HG02759 (cell line): ENCODE measurements at regions not wholly inside any gene's neighbourhood (a gene's known extent, or its start where the extent isn't known, plus 50 kb on each side); places are given as distances from the start of the nearest gene placed in this dataset.

Source experiments
- ATAC-seq: cut with Tn5 transposase; IDR thresholded peaks from one replicate; pipeline ENCODE4 v1.9.1; 2021; ENCODE audit warnings: mild to moderate bottlenecking, moderate library complexity; ENCODE audit not compliant: unreplicated experiment

GRCh38 chr3:61311044-61311443 is 59.8 kb upstream of the FHIT start:
- ATAC-seq, result no peak

- ATAC-seq, result no peak
Measured at GRCh38 chr3:61315871-61316270, 64.6 kb upstream of the FHIT start.

- no peak for ATAC-seq
Measured at GRCh38 chr3:61323094-61323493, 71.8 kb upstream of the FHIT start.

GRCh38 chr3:61331929-61332552 is 80.8 kb upstream of the FHIT start:
- no peak for ATAC-seq

- no peak for ATAC-seq
Measured at GRCh38 chr3:61333192-61333961, 82.1 kb upstream of the FHIT start.

- no peak for ATAC-seq
Measured at GRCh38 chr3:61334783-61335182, 83.5 kb upstream of the FHIT start.

GRCh38 chr3:61340931-61341461 is 89.7 kb upstream of the FHIT start:
- no peak for ATAC-seq

GRCh38 chr3:61343543-61343942 is 92.3 kb upstream of the FHIT start:
- ATAC-seq, result no peak

GRCh38 chr3:61345020-61345419 is 93.8 kb upstream of the FHIT start:
- ATAC-seq, result no peak

GRCh38 chr3:61347981-61348380 is 96.7 kb upstream of the FHIT start:
- no peak for ATAC-seq

- ATAC-seq, result no peak
Measured at GRCh38 chr3:61349717-61350116, 98.5 kb upstream of the FHIT start.

- ATAC-seq, result no peak
Measured at GRCh38 chr3:61350782-61351309, 99.6 kb upstream of the FHIT start.

- no peak for ATAC-seq
Measured at GRCh38 chr3:61352306-61352705, 101.1 kb upstream of the FHIT start.

GRCh38 chr3:61353382-61353781 is 102.1 kb upstream of the FHIT start:
- ATAC-seq, result no peak

GRCh38 chr3:61354604-61355003 is 103.4 kb upstream of the FHIT start:
- no peak for ATAC-seq

GRCh38 chr3:61356685-61357084 is 105.4 kb upstream of the FHIT start:
- ATAC-seq, result no peak

GRCh38 chr3:61357902-61358301 is 106.7 kb upstream of the FHIT start:
- ATAC-seq, result no peak

GRCh38 chr3:61358364-61358763 is 107.1 kb upstream of the FHIT start:
- peak; percentile 100 for ATAC-seq

- no peak for ATAC-seq
Measured at GRCh38 chr3:61360297-61360965, 109.2 kb upstream of the FHIT start.

- no peak for ATAC-seq
Measured at GRCh38 chr3:61369678-61370077, 118.4 kb upstream of the FHIT start.

GRCh38 chr3:61371123-61371522 is 119.9 kb upstream of the FHIT start:
- ATAC-seq, result no peak

- ATAC-seq, result no peak
Measured at GRCh38 chr3:61372723-61373122, 121.5 kb upstream of the FHIT start.
